Lower leg skin (tissue), 3 donors: ENCODE measurements at regions not wholly inside any gene's neighbourhood (a gene's known extent, or its start where the extent isn't known, plus 50 kb on each side); places are given as distances from the start of the nearest gene placed in this dataset.

Source experiments
- POLR2A ChIP-seq, 2 donors: fragments of 450-650 bp; IDR thresholded peaks; one replicate each; pipeline ENCODE4 v1.6.1; 2016 to 2017; ENCODE audit warnings: antibody characterized with exemption in 2 of 2, mild to moderate bottlenecking in 1 of 2, moderate library complexity in 1 of 2
- TF ChIP-seq, protein P1 (sequence below), 3 donors: fragments of 450-650 bp; IDR thresholded peaks; one replicate each; pipeline ENCODE4 v1.5.1; 2016; ENCODE audit warnings: antibody characterized with exemption in 3 of 3, mild to moderate bottlenecking in 3 of 3, moderate library complexity in 2 of 3

- TF ChIP-seq, protein P1, sequence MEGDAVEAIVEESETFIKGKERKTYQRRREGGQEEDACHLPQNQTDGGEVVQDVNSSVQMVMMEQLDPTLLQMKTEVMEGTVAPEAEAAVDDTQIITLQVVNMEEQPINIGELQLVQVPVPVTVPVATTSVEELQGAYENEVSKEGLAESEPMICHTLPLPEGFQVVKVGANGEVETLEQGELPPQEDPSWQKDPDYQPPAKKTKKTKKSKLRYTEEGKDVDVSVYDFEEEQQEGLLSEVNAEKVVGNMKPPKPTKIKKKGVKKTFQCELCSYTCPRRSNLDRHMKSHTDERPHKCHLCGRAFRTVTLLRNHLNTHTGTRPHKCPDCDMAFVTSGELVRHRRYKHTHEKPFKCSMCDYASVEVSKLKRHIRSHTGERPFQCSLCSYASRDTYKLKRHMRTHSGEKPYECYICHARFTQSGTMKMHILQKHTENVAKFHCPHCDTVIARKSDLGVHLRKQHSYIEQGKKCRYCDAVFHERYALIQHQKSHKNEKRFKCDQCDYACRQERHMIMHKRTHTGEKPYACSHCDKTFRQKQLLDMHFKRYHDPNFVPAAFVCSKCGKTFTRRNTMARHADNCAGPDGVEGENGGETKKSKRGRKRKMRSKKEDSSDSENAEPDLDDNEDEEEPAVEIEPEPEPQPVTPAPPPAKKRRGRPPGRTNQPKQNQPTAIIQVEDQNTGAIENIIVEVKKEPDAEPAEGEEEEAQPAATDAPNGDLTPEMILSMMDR (IDR thresholded peaks at IDR 0.05), result no peak
- no peak for TF ChIP-seq POLR2A (IDR thresholded peaks at IDR 0.05)
These were observed 989.2 kb upstream of the SLIT2 start for GRCh38 chr4:19262467-19262866.
